NCI-H2227 (cell line): ENCODE measurements at regions not wholly inside any gene's neighbourhood (a gene's known extent, or its start where the extent isn't known, plus 50 kb on each side); places are given as distances from the start of the nearest gene placed in this dataset.

Experiments used
- DNase-seq: peaks from one replicate; lab custom pipeline; 2025; ENCODE audit not compliant: unreplicated experiment; lab: John Stamatoyannopoulos, UW

GRCh38 chr10:22770270-22770669, 55.9 kb upstream of the PIP4K2A start:
- DNase-seq = no peak

- DNase-seq = no peak
These were observed 53.5 kb upstream of the PIP4K2A start for GRCh38 chr10:22767859-22768258.

DNA sequence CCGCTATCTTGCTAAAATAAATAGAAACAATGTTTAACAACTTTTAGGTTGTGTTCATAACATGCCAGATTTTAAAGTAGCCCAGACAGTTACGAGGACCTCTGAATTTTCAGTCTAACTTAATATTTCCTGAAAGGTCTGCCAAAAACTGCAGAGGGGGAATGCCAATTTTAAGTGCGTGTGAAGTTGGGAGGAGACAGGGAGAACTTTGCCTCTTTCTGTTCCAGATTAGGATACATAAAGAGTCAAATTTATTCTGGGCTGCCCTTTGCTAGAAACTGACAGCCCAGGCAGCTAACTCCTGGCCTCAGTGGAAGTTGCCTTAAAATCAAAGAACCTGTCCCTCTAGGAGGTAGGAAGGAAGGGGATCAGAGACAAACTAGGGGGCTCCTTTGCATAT, 52.3 kb upstream of the PIP4K2A start:
- no peak for DNase-seq

DNA sequence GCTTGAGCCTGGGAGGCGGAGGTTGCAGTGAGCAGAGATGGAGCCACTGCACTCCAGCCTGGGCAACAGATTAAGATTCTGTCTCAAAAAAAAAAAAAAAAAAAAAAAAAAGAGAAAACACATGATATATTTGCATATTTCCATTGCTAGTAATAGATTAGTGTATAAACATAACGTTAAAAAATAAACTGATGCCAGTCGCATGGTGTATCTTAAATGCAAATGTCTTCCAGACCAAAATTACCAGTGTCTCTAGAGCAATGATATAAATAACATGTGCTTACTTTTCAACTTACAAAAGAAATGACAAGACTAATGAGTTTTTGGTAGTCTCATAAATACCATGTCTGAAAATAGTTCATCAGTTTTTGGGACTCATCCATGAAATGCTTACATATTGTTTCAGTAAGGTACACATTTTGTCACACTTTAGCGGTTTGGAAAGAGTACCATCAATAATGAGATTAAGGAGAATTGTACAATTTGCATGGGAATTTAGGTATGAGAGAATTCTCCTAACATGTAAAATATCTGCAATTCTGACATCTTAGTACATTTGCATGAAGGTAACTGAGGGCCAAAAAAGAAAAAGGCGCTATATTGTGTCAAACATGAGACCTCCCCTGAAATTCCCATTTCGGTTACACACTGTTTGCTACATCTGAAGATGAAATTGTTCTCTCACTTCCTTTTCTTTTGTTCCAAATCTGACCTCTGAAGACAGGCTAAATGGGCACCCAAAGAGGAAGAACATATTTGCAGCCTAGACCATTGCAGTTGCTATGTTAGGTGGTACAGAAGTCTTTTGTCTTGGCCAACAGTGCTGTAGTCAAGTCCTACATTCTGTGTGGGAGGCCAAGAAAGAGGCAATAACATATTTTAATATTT, 51.5 kb upstream of the PIP4K2A start:
- no peak for DNase-seq

DNA sequence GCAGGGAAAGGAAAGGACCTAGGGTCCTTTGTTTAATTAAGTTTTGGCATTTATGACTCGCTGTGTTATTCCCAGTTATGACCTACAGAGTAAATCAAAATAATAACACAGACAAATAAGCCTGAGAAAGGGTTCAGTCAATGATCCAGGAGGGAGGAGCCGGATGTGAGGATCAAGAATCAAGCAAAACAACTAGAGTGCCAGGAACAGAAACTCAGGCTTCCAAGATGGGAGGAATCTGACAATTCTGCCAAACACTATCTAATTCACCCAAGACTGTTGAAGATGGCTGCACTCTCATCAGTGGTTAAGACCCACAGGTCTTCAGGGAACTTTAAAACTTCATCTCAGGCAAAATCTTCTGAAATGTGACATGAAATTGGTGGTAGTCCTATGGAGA, 50.3 kb upstream of the PIP4K2A start:
- DNase-seq = no peak
